ENCODE measurements at regions not wholly inside any gene's neighbourhood (a gene's known extent, or its start where the extent isn't known, plus 50 kb on each side); places are given as distances from the start of the nearest gene placed in this dataset.
A peak's percentile ranks its signal among the peaks of the same experiment; 100 is the strongest.

DNA sequence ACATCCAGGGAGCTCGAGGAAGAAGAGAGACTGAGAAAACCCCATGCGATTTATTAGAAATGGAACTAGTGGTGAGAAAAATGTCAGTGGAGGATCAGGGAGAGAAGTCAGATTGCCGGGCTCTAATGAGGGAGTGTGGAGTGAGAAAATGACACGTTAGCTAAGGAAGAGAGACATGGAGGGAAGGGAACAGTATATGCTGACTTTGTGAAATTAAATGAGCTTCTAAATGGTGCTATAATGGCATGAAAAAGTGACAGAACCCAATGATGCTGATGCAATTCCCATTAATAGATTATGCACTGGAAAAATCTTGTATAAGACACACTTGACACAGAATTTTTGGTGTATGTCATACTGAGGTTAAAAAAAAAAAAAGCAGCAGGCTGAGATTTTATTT lies 112.6 kb downstream of the HSPH1 start:
- DNase-seq (ENCODE audit: low spot score): no peak

DNA sequence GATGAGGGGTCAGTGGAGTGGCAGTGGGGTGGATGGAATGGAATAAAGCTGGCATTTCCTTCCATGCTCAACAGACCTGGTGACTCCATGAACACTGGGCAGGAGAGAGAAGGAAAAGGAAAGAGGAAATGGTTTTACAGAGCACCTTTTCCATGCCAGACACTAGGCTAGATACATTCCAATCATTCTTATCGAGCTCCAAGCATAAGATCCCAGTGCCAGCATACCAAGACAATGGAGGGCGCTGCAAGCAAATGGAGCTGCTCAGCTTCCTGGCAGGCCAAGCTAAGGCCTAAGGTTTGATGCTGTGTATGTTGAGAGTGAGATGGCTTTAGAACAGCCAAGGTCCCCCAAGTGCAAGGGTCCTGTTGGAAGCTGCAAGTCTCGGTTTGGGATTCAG lies 113.2 kb downstream of the HSPH1 start:
- DNase-seq (ENCODE audit: low spot score): no peak

DNA sequence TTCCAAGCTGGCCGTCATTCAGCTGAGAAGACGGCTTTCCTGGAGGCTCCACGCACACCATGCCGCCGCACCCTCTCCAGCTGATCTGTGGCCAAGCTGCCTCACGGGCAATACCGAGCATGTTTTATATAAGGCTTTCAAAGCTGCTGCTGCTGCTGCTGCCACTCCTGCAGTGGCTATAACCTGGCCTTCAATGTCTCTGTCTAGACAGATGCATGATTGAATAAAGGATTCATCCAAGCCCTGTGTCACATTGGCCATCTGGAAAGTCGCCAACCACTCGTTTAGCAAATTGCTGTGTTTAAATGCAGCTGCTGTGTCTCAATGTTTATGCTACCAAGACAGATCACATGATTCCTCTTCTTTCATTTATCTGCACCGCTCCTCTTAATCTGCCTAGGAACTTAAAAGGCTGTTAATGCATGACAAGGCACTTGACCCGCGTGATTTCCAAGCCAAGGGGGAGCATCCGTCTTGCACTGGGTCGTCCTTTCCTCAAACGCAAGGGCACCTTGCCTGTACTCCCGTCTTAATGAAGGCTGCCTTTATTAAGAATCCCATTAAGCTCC lies 114.3 kb downstream of the TEX26 start:
- no peak for DNase-seq (ENCODE audit: low spot score)

DNA sequence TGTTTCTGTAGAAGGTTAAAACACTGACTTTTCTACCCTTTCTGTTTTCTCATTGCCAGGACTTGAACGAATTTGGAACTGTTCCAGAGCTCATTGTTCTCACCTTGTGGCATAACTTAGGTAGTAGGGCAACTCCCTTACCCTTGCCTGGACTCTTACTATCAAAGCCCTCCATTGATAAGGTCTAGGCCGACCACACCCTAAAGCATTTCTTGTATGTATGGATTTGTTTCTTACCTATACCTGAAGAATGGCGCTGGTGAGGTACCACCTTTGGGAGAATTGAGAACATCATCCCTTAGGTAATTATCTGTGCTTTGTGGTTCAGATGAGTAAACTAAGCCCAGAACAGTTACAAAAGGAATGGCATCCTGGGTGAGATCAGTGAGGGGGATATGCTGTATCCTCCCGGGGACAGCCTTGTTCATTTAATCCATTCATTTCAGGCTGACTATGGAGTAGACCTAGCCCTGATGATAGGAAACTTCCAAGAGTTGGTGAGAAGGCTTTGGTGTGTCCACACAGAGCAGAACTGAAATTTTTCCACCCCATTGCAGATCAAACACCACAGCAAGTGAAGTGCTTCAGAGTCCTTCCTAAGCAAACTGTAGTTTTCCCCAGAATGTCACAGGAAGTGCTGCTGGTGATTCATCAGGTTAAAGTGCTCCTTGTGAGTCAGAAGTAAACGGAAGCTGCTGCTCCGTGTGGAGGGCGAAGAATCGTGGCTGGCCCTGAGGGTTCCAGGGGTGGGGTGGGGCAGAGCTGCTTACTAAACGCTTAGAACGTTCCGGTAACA lies 113.0 kb downstream of the TEX26 start:
- DNase-seq (ENCODE audit: low spot score): peak; percentile 91

DNA sequence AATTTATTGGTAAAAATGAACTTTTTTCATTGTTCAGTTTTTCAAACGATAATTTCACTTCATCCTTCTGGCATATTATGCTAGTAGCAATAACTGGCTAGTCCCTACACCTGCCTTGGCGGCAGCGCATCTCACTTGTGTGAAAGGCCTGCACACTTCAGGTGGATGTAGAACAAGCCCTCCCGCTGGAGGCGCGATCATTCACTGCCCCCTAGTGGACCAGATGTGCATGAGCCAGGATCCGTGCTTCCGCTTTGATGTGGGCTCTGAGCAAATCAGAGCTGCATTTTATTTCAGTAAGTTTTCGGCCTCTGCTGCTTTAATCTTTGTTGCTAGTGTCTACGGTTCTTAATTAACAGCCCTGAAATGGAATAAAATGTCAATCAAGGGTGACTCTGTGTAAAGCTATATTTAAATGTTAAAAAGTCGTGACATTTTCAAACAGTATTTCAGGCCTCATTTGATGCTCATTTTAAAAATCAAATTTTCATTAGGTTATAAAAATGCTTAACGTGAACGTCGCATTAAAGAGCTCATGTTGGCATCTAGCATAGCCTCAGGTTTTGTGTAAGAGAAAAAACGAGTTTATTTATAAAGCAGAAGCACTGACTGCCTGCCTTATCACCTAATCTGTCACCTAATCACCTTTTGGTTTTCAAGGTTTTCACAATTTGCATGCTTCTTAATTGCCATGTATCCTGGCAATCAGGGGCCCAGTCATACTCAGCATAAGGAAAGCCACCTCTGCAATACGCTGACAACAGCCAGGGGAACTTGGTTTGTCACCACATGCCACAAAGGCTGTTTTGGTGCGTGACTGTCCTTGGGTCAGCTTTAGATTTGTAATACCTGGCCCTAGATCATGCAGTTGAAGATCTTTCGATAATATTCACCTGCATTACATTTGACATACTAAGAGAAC lies 112.2 kb downstream of the TEX26 start:
- DNase-seq (ENCODE audit: low spot score): peak; percentile 87

DNA sequence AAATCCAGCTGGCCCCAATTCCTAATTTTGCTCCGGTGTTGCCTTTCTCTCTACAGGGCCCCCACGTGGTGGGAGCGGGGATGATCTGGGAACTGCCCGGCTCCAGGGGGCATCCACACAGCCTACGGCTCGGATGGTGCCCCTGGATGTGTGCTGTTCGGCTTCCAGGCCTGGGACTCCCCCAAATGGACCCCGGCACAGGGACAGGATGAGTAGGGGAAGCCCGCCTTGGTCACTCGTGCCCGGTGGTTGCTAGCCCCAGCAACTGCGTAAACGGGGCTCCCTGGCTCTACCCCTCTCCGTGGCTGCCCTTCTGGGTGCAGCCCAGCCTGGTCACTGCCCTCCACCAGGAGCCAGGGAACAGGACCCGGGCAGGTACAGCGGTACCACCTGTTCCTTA lies 111.5 kb downstream of the TEX26 start:
- DNase-seq (ENCODE audit: low spot score): peak; percentile 54

DNA sequence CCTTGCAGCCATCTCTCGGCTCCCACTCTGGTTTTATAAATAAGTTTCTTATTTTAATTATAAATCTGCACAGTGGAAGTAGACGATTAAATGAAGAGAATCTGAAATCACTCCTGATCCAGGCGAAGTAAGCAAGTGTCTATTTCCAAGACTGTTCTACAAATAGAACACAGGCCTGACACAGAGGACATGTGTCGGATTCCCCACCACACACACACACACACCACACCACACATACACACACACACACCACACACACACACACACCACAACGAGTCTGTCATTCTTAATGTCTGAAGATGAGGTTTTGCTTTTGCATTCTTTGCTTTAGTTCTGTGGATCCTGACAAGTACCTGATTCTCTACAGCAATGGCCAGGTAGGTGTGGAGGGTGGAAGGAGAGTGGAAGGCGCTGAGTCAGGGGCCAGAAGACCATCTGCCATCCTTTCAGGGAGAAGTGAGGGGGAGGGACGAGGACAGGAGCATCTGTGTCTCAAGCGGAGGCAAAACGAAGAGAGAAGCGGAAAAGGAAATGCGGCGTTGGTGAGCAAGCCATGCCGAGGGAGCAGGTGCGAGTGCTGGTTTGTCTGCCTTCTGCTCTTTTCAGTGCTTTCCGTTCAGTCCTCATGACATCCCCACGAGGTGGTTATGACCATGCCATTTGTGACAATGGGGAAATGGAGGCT lies 110.2 kb downstream of the TEX26 start:
- DNase-seq (ENCODE audit: low spot score): no peak

DNA sequence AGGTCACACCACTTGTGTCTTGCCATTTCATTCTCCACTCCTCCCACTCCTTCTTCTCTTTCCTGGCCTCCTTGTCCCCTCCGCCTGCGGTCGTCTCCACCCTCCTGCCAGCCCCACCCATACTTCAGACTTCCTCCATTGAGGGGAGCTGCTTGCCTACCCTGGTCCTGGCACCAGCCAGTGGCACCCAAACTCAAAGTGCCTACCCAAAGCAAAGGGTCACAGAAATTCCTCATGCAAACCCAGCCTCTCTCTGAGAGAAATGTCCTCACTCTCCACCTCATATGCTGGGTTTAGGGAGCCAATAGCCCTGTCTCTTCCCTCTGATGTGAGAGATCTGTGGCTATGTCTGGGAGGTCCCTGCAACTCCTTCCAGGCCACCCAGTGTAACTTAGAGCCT lies 109.6 kb downstream of the TEX26 start:
- no peak for DNase-seq (ENCODE audit: low spot score)

DNA sequence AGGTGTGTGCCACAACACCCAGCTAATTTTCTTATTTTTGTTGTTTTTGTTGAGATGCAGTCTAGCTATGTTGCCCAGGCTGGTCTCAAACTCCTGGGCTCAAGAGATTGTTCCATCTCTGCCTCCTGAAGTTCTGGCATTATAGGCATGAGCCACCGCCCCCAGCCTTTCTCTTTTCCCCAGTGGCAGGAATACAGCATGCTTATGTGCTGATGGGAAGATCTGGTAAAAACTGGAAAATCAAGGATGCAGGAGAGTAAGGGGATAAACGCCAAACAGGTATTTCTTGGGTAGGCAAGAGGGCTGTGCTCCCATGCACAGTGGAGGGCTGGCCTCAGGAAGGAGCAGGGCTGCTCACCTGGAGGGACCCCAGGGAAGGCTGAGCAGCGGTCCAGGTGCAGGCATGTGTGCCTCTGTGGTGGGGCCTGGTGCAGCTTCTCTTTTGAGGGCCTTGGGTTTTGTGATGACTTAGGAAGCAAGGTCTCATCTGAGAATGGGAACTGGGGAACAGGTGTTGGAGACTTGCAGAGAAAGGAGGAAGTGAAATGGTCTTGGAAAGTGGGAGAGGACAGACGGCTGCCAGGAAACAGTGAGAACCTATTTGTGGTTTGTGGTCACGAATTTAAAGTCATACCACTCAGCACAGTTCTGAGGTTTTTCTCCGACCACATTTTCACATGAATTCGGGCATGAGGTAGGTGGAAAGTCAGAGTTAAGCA lies 106.5 kb downstream of the TEX26 start:
- no peak for DNase-seq (ENCODE audit: low spot score)

DNA sequence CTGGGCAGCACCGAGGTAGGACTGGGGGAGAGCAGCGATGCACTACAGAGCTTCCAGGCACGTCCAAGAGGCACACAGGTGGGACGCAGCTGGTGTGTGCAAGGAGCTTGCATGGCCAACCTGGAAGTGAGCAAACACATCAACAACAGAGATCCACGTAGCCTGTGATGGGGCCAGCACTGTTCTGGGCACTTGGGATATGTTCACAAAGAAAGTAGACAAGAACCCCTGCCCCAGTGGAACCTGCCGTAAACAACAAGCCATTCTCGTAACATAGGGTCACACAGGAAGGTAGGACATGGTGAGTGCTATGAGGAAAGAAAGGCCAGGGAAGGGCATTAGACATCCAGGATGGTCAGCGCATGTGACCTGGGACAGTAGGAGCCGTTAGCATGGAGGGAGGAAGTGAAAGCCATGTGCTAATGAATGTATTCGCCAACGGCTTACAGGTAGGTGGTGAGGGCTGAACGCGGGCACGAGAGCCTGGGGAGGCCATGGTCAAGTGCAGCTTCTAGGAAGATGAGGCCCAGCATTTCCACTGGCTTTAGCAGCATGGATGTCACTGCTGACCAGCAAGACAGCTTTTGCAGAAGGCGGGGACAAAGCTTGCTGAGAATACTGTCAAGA lies 105.5 kb downstream of the TEX26 start:
- no peak for DNase-seq (ENCODE audit: low spot score)

DNA sequence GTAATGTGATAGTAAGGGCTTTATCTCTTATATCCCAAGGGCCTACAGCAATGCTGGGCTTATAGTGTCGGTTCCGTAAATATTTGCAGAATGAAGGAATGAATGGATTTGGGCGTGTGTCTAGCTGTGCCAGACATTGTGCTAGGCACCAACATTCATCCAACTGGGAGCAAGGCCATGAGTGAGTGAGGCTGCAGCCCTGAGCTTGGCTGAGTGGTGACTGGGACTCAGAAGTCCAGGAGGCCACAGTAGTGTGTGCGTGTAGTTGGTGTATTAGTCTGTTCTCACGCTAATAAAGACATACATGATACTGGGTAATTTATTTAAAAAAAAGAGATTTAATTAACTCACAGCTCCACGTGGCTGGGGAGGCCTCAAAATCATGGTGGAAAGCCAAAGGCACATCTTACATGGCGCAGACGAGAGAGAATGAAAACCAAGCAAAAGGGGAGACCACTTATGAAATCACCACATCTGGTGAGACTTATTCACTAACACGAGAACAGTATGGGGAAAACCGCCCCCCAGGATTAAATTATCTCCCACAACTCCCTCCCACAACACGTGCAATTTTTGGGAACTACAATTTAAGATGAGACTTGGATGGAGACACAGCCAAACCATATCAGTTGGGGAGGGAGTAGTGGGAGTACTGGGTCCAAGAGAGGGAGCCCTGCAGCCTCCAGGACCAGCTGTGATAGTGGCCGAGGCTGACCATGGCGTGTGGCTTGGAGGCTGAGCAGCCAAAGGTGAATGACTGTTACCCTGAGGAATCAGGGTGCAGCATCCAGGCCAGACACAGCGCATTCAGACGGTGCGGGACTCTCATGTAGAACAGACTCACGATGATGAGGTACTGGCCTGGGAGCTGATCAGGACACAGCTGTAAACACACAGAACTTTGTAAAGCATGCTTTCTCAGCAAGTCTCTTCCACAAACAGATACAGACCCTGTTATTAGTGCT lies 104.6 kb downstream of the TEX26 start:
- no peak for DNase-seq (ENCODE audit: low spot score)

DNA sequence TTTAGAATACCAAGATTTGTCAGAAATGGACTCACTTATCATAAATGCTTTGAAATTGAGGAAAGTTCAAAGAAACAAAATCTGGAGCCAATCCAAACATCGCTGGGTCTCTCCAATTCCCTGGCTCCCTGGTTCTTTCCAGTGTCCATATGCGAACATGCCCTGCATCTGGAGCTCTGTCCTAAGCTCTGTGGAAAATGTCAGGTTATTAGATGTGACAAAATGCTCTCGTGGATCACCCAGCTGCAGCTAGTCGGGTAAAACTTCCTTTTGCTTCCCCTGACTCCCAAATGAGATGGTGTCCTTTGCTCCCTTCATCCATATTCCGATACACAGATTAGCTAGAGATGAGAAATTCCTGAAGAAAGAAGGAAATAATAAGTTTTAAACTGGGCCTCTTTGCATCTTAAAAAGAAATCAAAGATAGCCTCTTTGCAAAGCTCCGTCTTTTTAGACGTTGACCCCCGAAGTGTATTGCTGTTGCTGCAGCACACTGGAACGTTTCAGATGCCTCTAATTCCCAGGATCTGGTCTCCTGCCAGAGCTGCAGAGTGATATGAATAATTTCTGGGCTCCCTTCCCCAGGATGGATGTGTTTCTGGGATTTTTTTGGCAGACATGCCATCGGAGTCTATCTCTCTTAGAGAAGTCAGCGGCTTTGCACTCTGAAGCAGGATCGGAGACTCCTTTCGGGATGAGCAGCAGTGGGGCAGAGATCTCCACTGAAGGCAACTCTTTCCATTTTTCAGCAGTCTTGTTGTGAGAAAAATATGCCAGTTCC lies 102.9 kb downstream of the TEX26 start:
- peak; percentile 63 for DNase-seq (ENCODE audit: low spot score)

DNA sequence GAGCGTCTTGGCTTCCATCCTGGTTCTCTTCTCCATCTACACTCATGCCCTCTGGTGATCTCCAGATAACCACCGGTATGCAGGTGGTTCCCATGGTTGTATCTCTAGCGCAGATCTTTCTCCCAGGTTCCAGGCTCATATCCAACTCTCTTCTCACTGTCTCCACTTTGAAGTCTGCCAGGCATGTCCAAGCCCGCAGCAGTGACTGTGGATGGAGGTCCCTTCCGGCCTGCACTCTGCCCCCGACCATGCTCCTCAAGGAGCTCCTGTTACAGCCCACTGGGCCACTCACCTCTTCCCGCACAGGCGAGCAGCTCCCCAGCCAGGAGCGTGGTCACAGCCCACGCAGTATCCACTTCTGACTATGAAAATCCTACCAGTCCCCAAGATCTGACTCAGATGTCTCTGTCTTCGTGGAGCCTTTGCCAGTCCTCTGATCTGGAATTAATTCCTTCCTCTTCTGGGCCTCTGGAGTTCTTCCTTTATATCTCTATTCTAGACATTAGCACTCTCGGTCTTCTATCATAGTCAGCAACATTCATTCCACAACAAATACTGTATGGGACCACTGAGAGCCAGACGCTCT lies 100.2 kb downstream of the TEX26 start:
- peak; percentile 52 for DNase-seq (ENCODE audit: low spot score)

DNA sequence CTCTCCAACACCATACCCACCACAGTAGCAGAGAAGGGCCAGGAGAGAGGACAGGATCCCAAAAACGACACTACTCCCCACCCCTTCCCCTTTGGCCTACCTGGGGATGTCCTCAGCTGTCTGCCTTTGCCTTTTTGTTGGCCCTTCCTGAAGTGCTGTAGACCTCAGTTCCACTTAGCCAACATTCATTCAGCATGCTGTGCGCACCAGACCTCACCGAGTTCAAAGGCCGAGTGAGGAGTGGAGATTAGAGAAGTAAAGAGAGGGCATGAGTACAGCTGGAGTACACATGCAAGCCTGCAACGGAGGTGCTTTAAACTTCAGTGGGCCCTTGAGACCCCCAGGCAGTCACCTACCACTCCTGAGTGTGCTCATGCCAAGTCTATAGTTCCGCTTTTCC lies 99.0 kb downstream of the TEX26 start:
- DNase-seq (ENCODE audit: low spot score): no peak

DNA sequence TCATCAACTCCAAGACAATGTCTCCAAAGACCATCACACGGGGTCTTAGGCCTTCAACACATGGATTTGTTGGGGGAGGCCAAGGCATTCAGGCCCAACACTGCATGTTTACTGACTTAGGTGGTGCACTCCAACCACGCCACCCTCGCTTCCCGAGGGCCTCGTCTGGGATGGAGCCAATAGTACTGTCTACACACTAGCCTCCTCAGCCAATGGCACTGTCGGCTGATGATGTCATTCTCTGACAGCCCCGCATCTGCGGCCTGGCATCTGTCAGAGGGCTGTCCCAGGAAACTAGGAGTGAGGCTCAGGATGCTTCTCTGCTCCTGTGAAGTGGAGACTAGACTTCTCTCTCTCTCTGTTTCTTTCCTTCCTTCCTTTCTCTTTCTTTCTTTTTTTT lies 96.6 kb downstream of the TEX26 start:
- DNase-seq (ENCODE audit: low spot score): no peak

DNA sequence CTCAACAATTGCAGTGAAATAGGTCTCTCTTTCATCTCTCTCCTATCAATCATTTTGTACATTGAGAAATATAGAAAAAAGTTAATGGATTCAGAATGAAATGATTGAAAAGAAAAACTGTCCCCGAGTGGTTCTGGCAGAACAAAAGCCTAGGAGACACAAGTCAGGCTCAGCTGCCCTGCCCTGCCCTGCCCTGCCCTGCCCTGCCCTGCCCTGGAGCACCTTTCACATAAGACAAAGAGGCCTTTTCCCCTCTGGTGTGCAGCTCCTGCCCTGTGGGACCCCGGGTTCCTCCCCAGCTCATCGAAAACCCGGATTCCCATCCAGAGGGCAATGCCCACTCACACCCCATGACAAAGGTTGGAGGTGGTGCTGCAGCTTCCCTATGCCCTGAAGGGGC lies 94.7 kb downstream of the TEX26 start:
- no peak for DNase-seq (ENCODE audit: low spot score)
